NCI-H510A treated with DMSO at 0.1 percent for 48 hours (cell line): ENCODE measurements at regions not wholly inside any gene's neighbourhood (a gene's known extent, or its start where the extent isn't known, plus 50 kb on each side); places are given as distances from the start of the nearest gene placed in this dataset.

Experiments
- DNase-seq: peaks from one replicate; lab custom pipeline; 2025; lab: John Stamatoyannopoulos, UW

DNA sequence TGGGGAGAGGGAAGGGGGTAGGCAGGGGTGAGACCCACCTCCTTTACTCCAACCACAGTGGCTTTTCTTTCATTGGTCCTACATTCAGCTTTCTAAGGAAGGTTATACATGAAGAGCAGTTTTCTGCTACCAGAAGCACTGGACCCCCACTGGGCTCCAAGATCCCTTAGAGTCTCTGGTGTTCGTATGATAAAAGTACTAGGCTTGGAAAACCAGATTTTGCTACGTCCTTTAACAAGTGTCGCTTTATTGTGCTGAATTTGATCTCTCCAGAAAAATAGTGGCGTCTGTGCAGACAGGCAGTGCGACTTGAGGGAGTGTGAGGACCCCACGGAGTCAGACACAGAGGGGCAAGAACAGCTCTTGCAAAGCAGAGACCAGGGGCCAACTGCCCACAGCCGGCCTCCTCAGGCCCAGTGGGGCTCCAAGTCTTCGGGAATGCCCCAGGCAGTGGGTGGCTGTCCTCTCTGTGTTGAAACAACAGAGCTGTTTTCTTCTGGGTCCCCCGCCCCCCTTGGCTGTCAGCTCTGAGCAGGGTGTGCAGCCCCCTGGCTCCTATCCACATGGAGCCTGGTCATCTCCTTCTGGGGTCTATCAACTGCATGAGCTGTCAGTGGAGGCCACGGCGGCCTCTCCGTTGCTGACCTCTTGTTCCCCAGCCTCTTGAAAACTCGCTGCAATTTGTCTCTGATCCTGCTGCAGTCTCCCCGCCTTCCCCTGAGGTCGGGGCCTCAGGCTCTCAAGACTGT is 333.2 kb downstream of the RPS24 start:
- no peak for DNase-seq

DNA sequence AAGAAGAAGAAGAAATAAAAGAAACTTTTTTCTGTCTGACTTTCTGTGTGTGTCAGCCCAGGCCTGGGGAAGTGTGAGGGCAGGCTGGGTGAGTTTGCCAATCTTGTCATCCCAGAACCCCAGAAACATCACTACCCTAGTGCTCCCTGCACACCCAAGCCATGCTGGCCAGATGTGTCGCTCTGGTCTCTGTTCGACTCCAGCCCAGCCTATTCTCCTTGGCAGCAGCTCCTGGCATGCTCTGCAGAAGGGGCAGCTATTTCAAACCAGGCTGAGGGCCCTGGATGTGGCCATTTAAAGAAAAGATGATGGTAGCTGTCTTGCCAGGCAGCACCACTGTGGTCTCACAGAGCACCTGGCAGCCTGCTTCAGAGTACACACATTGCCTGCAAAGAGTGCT is 334.1 kb downstream of the RPS24 start:
- no peak for DNase-seq

DNA sequence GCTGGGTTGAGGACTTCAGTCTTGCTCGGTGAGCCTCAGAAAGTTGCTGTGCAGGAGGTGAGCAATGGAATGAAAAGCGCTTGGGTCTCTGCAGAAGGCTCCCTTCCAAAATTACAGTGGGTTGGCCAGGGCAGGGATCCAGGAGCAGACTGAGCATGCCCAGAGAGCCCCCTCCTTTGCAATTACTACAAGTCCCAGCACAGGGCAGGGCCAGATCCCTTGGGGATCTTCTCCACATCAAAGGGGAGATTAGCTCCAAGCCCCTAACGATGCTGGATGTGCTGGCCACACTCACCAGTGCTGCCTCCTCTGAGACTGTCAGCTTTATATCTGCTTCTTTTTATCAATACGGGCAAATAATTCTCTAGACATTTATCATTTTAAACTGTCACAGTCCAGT is 337.5 kb downstream of the RPS24 start:
- DNase-seq: no peak

DNA sequence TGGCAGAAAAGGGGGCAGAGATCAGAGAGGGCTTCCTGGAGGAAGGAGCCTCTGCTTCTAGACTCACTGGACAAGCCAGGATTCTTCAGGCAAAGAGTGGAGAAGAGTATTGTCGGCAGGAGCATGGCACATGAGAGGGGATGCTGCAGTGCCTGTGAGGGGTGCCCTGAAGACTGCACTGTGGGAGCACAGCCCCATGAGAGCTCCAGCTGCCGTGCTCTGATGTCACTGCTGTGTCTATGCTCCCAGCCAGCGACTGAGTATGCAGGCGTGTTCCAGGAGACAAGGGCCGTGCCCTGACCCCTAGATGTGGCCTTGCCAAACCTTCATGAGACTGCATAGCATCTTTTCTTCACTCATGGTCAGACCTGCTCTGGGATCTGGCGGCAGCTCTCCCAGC is 339.1 kb downstream of the RPS24 start:
- no peak for DNase-seq

DNA sequence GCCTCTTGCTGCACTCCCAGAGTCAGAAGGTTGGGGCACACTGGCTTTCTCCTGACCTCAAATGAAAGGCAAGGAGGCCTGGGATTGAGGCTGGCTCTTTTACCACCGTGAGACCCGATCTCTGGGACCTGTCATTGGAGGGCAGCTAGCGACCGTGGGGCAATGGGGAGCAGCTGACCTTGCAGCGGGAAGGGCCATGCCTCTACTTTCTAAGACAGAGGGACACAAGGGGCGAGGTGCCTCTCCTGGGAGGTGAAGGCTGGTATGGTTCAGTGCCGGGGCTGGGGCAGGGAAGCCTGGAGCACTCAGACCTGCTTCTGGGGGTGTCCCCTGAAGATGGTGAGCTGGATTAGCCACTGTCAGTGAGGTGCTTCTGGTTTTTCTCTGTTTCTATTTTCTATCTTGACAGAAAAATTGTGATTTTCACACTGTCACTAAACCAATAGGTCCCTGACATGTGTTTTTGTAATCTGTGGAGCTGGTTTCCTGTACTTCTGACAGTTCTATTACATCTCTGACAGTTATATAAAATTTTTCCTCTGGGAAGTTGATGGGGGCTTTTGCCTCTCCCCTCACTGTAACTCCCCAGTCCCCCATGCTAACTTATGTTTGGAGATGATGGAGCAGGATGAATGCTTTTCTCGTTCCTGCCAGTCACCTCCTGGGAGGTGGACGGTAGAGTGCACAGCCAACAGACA is 340.8 kb downstream of the RPS24 start:
- no peak for DNase-seq

DNA sequence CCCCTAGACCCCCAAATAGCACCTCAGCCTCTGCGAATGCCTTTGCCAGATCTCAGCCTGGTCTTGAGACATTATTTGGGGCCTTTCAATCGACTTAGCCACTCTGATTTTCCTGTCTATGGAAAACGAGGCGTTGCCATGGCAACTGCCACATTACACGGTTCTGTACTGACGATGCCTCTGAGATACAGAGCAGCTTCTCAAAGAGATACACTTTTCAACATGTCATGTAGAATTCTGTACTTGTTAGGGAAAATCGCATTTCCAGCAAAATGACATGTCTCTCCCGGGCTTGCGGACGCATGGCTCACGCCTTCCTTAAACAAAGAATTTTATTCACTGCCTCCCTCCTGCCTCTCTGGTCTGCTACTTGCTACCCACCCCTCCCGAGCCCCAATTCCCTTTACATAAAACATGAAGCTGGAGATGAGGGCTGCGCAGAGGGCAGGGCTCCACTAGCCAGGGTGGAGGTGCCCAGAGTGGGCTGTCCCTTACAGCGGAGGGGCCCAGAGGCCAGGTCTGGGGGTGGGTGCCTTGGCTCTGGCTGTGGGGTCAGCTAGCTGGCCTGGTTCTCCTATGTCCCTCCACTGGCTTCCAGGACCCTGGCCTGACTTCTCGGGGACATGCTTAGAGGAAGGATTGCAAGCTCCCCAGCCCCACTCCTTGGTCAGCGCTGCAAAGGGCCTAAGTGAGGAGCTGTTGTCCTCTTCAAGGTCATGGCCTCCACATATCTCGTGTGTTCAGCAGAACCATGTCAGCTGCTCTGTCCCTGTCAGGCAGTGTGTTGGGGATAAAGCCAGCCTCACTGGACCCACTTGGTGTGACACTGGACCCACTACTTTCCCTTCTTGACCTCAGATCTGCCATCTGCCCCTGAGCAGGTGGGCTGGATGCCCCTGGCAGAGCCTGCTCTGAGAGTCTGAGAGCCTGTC is 342.5 kb downstream of the RPS24 start:
- no peak for DNase-seq

DNA sequence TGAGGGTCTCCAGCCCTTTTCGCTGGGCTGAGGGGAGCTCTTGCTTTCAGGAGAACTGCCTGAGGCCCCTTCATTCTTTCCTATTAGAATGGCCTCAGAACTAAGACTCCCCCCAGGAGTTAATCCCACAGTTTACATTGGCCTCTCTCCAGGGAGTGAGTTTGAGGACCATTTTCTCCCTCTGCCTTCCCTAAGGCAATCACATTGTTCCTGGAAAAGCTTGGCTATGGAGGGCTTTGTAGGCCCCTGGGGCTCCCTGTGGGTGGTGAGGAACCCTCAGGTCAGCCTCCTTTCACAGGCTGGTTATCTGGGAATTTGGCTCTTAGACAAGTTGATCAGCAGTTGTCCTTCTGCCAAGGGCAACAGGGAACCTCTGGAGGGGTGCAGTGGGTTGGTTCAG is 343.7 kb downstream of the RPS24 start:
- no peak for DNase-seq

DNA sequence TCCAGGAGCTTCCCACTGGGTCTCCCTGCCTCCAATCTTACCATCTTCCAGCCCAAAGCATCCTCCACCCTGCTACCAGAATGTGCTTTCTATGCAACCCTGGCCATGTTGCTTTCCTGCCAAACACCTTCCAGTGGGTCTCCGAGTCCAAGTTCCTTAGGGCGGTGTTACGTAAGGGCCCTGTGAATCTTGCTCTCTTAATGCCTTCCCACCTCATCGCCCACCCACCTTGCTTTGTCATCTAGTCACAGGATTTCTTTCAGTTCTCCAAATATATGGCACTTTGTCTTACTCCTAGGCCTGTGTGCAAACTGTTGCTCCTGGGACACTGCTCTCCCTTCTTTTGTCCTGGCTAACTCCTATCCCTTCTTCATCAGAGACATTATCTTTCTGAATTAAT is 344.5 kb downstream of the RPS24 start:
- DNase-seq: no peak

DNA sequence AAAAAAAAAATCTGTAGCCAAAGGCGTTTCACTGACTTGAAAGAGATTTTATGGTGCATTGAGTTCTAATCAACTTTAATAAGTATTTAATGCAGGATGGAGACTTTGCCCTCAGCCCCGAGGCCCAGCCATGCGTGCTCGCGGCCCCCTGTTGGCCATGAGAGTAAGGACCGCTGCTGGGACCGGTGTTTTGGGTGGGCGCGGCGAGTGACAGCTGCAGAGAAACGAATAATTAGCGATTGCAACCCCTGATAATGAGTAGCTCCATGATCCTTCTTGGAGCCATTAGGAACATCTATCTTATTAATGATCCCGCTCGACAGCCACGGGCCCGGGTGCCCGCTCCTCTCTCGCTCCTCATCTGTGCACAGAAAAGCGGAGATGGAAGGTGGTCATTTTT is 347.4 kb downstream of the RPS24 start:
- DNase-seq: no peak

DNA sequence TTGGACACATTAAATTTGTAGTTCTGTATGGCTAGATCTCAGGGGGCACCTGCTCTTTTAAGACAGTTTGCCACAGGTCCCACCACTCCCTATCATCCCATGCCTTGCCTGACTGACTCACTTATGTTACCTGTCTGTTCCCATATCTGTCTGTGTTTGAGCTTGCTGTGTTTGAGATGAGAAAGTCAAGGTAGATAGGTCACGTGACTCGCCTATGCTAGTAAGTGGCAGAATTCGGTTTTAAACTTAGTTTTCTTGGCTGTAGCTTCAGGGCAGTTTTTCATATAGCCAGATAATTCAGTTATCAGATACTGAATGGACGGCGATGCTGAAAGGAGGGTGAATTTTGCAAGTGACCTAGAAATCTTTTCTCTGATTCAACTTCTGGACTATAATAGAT is 348.4 kb downstream of the RPS24 start:
- no peak for DNase-seq

DNA sequence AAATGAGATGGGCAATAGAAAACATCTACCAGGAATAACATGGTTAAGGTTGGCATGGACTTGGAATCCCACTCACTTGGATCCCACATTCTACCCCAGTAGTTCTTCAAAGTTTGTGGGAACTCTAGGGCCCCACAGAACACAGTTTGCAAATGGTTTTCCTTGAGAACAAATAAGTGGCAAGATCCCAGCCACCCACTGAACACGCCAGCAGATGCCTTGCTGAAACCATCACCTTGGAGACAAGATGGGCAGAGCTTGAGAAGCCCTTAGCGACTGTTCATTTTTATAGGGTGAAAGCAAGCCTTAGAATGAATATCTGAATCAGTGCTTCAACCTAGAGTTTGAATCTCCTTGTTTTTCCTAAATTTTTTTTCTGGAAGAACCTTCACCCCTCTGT is 349.1 kb downstream of the RPS24 start:
- no peak for DNase-seq

DNA sequence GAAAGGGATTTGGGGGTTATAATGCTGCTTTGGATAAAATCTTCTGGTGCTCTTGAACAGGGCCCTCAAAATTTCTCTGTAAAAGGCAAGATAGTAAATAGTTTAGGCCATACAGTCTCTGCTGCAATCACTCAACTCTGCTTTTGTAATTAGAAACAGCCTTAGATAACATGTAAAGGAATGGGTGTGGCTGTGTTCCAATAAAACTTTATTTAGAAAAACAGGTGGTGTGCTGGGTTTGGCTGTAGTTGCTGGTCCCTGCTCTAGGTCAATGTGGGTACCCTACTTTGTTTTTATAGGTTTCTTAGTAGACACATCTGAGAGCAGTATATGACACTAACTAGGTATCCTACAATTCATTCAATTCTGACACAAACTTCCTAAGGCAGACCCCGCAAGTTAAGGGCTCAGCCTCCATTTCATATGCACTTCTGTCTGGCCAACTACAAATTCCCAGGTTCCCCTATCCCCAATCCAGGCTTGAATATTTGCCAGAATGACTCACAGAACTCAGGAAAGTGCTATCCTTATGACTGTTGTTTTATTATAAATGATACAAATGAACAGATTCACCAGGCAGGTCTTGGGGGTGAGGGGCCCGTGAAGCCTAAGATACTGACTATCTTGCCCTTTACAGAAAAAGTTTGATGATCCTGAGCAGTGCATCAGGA is 349.9 kb downstream of the RPS24 start:
- DNase-seq: no peak

DNA sequence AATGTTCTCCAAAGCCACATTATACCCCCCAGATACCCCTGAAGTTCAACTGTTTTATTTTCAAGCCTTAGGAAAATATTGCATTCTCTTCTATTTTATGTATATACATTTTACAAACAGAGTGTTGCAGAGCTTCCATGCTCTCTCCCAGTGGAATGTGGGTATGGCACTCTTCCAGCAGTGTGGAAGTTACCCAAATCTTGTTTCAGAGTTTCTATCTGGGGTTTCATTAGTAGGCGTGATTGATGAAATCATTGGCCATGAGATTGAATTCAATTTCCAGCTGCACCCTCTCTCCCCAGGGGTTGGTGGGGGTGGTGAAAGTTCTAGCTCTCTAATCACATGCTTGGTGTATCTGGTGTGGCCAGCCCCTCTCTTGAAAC is 350.4 kb downstream of the RPS24 start:
- DNase-seq: no peak

DNA sequence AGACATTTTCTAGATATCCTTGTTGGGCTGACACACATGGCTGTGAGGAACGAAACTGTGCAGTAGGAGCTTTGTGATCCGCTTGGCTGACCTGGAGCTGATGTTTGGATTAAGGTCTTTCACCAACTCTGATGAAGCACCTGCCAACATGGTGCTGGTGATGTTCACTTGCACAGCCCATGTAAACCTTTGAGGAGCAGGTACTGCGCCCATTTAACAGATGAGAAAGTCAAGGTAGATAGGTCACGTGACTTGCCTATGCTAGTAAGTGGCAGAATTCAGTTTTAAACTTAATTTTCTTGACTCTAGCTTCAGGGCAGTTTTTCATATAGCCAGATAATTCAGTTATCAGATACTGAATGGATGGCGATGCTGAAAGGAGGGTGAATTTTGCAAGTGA is 351.9 kb downstream of the RPS24 start:
- DNase-seq: no peak

DNA sequence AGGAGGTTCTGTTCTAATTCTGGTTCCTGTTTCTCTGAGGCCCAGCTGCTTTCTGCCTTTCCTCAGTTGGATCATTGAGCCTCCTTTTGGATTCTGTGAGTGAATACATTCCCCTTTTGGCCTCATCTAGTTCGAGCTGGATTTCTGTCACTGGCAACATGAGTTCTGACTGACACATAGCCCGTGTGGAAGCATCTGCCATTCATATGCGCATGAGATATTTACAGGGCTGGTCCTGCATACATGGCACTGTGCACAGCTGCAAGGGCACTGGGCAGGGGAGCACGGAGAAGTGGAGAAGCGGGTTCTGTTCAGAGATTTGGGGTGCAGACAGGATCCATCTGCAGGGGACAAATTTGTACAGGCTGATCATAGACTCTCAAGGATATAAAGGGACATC is 352.8 kb downstream of the RPS24 start:
- DNase-seq: no peak

DNA sequence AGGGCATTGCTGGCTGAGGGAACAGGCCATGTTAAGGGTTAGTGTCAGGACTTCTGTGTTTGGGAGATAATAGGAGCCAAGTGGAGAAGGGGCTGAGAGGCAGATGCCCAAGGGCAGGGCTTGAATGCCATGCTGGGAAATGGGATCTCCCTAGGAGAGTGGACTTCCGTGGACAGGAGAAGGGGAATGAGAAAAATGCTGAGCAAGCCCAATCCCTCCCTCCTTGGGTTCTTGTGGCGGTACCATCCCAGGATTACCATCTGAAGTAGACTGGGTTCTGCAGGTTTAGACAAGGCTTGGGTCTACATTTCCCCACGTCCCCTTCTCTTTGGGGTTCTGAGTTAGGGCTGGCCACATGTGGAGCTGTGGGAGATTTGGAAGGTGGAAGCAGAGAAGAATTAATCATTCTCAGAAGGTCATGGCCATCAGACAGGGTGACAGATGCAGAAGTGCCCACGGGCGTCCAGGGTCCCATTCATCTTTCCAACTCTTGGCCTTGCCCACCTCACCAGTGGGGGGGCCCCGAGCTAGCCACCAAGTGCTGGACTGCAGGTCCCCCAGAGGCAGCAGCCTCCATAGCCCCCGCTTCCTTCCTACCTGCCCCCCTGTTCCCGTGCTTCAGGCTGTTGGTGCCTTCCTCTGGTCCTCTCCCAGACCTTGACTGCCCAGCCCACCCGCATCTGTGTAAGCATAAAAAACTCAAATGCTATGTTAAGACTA is 354.8 kb downstream of the RPS24 start:
- no peak for DNase-seq

DNA sequence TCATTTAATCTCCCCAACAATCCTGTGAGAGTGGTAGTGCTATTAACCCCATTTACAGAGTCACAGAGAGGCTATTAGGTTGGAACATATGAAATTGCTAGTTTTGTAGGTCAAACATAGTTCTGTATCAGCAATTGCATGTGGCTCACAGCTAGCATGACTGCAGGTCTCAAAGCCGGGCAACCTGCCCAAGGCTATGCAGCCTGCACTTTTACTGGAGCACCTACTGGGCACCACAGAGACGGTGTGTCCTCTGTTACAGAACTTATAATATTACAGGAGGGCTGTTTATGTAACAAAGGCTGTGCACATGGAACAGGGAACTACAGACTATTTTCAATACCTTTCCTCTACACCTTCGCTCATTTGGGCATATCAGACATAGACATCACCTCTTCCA is 355.8 kb downstream of the RPS24 start:
- DNase-seq: no peak

DNA sequence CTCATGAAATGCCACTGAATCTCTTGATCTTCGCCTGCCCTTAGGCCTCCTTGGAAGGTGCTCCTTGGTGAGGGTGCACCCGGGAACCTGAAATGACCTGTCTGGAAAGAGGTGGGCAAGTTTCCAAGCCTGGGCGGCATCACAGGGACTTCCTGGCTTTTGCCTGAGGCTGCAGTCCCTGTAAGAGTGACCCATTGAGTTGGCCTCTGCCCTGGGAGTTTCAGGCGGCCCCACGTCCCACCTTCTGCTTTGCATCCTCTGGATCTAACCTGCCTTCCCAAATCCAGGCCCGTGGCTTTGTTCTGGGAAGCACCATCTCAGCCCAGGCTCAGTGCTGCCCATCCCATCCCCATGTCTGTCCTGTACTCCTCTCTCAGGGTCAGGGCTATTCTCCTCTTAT is 356.4 kb downstream of the RPS24 start:
- DNase-seq: no peak

DNA sequence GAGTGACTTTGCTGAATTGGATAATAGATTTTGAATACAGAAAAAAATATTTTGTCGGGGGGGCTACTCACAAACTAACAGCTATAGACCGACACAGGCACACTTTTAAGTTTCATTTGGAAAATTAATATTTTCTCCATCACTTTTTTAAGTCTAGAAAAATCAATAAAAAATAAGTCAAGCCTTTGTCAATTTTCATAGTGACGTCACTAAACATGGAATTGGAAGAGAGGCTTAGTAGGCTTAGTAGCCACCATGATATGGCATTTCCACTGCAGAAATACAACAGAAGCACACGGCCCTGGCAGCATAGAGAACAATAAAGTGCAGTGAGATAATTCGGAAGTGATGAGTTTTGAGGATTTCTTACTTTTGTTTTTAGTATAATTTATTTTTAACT is 357.2 kb downstream of the RPS24 start:
- DNase-seq: no peak

DNA sequence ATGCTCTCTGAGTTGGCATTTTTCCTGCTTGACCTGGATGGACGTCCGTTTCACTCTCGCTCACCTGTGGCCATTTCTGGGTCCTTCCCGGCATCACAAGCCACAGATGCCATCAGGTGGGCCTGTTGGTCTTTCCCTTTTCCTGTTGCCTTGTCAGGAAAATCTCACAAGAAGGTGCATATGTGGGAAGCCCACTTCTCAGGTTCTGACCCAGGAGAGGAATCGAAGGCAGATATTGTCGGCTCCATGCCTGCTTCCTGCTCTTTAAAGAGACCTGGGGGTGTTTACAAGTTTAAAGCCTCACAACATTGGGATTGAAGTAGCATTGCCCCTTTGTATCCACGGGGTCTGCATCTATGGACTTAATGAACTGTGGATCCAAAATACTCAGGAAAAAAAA is 357.9 kb downstream of the RPS24 start:
- no peak for DNase-seq

DNA sequence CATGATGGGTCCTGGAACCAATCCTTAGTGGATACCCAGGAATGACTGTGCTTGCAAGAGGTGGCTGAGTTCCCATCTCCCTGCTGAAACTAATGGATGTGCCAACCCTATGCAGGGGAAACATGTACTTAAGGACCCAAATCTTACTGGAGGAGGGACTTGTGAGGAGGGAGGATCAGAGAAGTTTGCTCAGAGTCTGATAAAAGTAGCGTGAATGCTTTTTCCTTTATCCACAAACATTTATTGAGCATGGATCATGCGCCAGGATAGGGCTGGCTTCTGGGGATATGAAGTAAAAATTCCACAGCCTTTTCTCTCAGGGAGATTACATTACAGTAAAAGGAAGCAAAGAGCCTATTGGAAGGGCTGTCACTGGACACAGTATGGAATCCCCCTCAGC is 358.5 kb downstream of the RPS24 start:
- DNase-seq: no peak

DNA sequence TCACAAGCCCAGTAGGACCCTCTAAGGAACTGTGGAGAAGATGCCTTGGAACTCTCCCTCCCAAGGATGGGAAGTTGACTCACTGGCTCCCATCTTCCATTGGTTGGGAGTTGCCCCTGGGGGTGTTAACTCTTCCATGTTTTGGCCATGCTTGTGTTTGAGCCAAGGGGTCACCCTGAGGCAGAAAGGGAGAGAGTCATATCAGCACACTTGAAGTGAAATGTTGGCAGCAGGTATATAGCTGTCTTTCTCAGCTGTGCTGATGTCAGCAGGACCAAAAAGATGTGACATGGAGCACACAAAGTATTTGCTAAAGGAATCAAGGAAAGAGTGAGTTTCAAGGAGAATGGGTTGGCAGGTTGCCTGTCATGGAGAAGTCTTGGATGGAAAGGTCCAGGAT is 359.4 kb downstream of the RPS24 start:
- no peak for DNase-seq
